Uterus (tissue), 3 donors: ENCODE measurements at regions not wholly inside any gene's neighbourhood (a gene's known extent, or its start where the extent isn't known, plus 50 kb on each side); places are given as distances from the start of the nearest gene placed in this dataset.
A peak's percentile ranks its signal among the peaks of the same experiment; 100 is the strongest.

Experiments
- DNase-seq, 2 donors: peaks; one replicate each; pipeline ENCODE4 v3.0.0-alpha.2; 2019 to 2020
- H3K27ac ChIP-seq, 2 donors: fragments of 200-600 bp; sonication (generic); 1 replicate in 1 of 2; 2 replicates in 1 of 2; pipeline ENCODE4 v1.5.1; 2016 to 2018
- H3K27me3 ChIP-seq, 2 donors: fragments of 200-600 bp; sonication (generic); one replicate each; pipeline ENCODE4 v1.5.1; 2018 to 2019; ENCODE audit warnings: control low read depth in 1 of 2
- H3K36me3 ChIP-seq, 2 donors: fragments of 200-600 bp; sonication (generic); one replicate each; pipeline ENCODE4 v1.5.1; 2019; ENCODE audit warnings: control low read depth in 1 of 2
- H3K4me1 ChIP-seq, 2 donors: fragments of 200-600 bp; sonication (generic); one replicate each; pipeline ENCODE4 v1.5.1; 2018 to 2019; ENCODE audit warnings: control low read depth in 1 of 2
- H3K4me3 ChIP-seq, 2 donors: fragments of 200-600 bp; sonication (generic); 1 replicate in 1 of 2; 2 replicates in 1 of 2; pipeline ENCODE4 v1.5.1; 2018 to 2019; ENCODE audit warnings: mild to moderate bottlenecking in 1 of 2
- H3K9me3 ChIP-seq, 2 donors: fragments of 200-600 bp; sonication (generic); one replicate each; pipeline ENCODE4 v1.5.1; 2019; ENCODE audit warnings: control low read depth in 1 of 2
- CTCF ChIP-seq, 4 experiments: fragments of 200-600 bp in 2 of 4; fragments of 450-650 bp in 2 of 4; sonication (generic) in 2 of 4; IDR thresholded peaks; one replicate each; pipeline ENCODE4 v1.5.1; 2016 to 2019; ENCODE audit warnings: antibody characterized with exemption in 4 of 4, mild to moderate bottlenecking in 2 of 4, moderate library complexity in 1 of 4
- POLR2A ChIP-seq, 2 donors: fragments of 450-650 bp; IDR thresholded peaks; one replicate each; pipeline ENCODE4 v1.6.1; 2016; ENCODE audit warnings: antibody characterized with exemption in 2 of 2, mild to moderate bottlenecking in 1 of 2, moderate library complexity in 1 of 2
- intact Hi-C: fragments of 100-400 bp; cut with DNase I; formaldehyde crosslinking; loops from one replicate; pipeline ENCODE4 v1.15.1; 2023; ENCODE audit warnings: low total_unique reads
- donor health status: DM: yes; HTN: yes; CAD: no.

GRCh38 chr16:88303890-88304819, 78.6 kb upstream of the ZNF469 start:
- no peak overlapping the region for H3K4me3 ChIP-seq
- intact Hi-C loops: no loop called here
- H3K27ac ChIP-seq: peak overlapping the region; percentile 75 to 81
- no peak for TF ChIP-seq POLR2A (IDR thresholded peaks at IDR 0.05)
- no peak for TF ChIP-seq CTCF (IDR thresholded peaks at IDR 0.05)
- H3K9me3 ChIP-seq: no peaks in the 10 kb centered on the region
- no peaks in the 10 kb centered on the region for H3K27me3 ChIP-seq
- H3K36me3 ChIP-seq: no peaks in the 10 kb centered on the region
- peak; percentile 71 to 75 for DNase-seq
- peaks cover 7 to 30% of the 10 kb centered on the region in 2 donors for H3K4me1 ChIP-seq

DNA sequence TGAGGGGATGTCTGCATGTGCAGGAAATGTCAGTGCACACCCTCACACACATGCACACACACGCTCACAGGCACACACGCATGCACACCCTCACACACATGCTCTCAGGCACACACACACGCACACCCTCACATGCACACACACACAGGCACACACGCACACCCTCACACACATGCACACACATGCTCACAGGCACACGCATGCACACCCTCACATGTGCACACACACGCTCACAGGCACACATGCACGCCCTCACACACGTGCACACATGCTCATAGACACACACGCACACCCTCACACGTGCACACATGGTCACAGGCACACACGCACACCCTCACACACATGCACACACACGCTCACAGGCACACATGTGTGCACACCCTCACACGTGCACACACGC, 77.6 kb upstream of the ZNF469 start:
- intact Hi-C loops: no loop called here

GRCh38 chr16:88306411-88306810, 76.3 kb upstream of the ZNF469 start:
- peak overlapping the region; percentile 61 to 79 for H3K27ac ChIP-seq
- intact Hi-C loops: no loop called here
- TF ChIP-seq POLR2A (IDR thresholded peaks at IDR 0.05) (no peak), CTCF (IDR thresholded peaks at IDR 0.05) (no peak)
- no peaks in the 10 kb centered on the region for H3K27me3 ChIP-seq
- H3K36me3 ChIP-seq: no peaks in the 10 kb centered on the region
- H3K4me1 ChIP-seq: peaks cover 7 to 30% of the 10 kb centered on the region in 2 donors
- DNase-seq: no peak
- H3K4me3 ChIP-seq: no peak overlapping the region
- no peaks in the 10 kb centered on the region for H3K9me3 ChIP-seq

More for the DNA sequence above, 77.6 kb upstream of the ZNF469 start:
- Histone ChIP-seq H3K4me1 (peaks cover 7 to 30% of the 10 kb centered on the region in 2 donors), H3K9me3 (no peaks in the 10 kb centered on the region), H3K27ac (peak overlapping the region; percentile 75 to 81), H3K4me3 (no peak overlapping the region), H3K36me3 (no peaks in the 10 kb centered on the region), H3K27me3 (no peaks in the 10 kb centered on the region)
- DNase-seq: no peak
- TF ChIP-seq CTCF (IDR thresholded peaks at IDR 0.05): no peak
- TF ChIP-seq POLR2A (IDR thresholded peaks at IDR 0.05): no peak

DNA sequence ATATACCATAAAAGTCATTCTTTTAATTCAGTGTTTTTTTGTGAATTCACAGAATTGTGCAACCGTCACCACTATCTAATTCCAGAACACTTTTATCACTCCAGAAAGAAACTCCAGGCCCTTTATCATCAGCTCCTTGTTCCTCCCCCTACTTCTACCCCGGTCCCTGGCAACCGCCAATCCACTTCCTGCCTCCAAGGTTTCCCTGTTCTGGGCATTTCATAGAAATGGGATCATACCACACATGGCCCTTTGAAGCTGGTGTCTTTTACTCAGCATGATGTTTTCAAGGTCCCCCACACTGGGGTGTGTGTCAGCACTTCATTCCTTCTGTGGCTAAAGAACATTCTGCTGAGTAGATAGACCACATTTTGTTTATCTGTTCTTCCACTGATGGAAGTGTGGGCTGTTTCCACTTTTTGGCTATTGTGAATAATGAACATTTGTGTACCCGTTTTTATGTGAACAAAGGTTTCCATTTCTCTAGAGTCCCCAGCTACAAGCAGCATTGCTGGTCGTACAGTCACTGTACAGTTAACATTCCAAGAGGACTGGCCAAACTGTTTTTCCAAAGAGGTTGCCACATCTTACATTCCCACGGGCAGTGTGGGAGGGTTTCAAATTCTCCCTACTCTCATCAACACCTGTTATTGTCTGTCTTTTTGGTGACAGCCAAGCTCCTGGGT, 75.8 kb upstream of the ZNF469 start:
- Histone ChIP-seq H3K27me3 (no peaks in the 10 kb centered on the region), H3K4me1 (peaks cover 7 to 27% of the 10 kb centered on the region in 2 donors), H3K4me3 (no peak overlapping the region), H3K27ac (peak overlapping the region; percentile 45 to 79), H3K36me3 (no peaks in the 10 kb centered on the region), H3K9me3 (no peaks in the 10 kb centered on the region)
- intact Hi-C loops: no loop called here
- peak in 1 of 2 donors; percentile 53 for DNase-seq
- no peak for TF ChIP-seq POLR2A (IDR thresholded peaks at IDR 0.05)
- TF ChIP-seq CTCF (IDR thresholded peaks at IDR 0.05): no peak
